DMS 273 (cell line): ENCODE measurements at regions not wholly inside any gene's neighbourhood (a gene's known extent, or its start where the extent isn't known, plus 50 kb on each side); places are given as distances from the start of the nearest gene placed in this dataset.
"Not testable (repeated sequence)": the region's sequence is repeated elsewhere in the genome, so short reads cannot be mapped to it uniquely, and the experiment has no call there.

Experiments
- DNase-seq: peaks from one replicate; lab custom pipeline; 2025; ENCODE audit not compliant: unreplicated experiment; lab: John Stamatoyannopoulos, UW

GRCh38 chr3:1456781-1457311 is 364.0 kb downstream of the CNTN6 start:
- no peak for DNase-seq

- no peak for DNase-seq
These were observed 369.5 kb downstream of the CNTN6 start for GRCh38 chr3:1462371-1462770.

GRCh38 chr3:1462856-1463450 is 370.1 kb downstream of the CNTN6 start:
- no peak for DNase-seq

GRCh38 chr3:1465091-1465490 is 372.3 kb downstream of the CNTN6 start:
- not testable (repeated sequence) for DNase-seq

- no peak for DNase-seq
These were observed 375.3 kb downstream of the CNTN6 start for GRCh38 chr3:1468145-1468544.

- no peak for DNase-seq
These were observed 376.4 kb downstream of the CNTN6 start for GRCh38 chr3:1469248-1469647.

GRCh38 chr3:1469687-1470086 is 376.9 kb downstream of the CNTN6 start:
- no peak for DNase-seq

GRCh38 chr3:1477669-1478068 is 384.8 kb downstream of the CNTN6 start:
- no peak for DNase-seq

- no peak for DNase-seq
These were observed 402.6 kb downstream of the CNTN6 start for GRCh38 chr3:1495466-1495865.

GRCh38 chr3:1499694-1500093 is 406.9 kb downstream of the CNTN6 start:
- no peak for DNase-seq

- DNase-seq = no peak
These were observed 408.7 kb downstream of the CNTN6 start for GRCh38 chr3:1501406-1502115.

GRCh38 chr3:1506090-1506489 is 413.3 kb downstream of the CNTN6 start:
- no peak for DNase-seq

- no peak for DNase-seq
These were observed 420.8 kb downstream of the CNTN6 start for GRCh38 chr3:1513662-1514061.

- no peak for DNase-seq
These were observed 423.1 kb downstream of the CNTN6 start for GRCh38 chr3:1515882-1516281.

- DNase-seq = no peak
These were observed 435.0 kb downstream of the CNTN6 start for GRCh38 chr3:1527786-1528185.

- DNase-seq = no peak
These were observed 435.8 kb downstream of the CNTN6 start for GRCh38 chr3:1528621-1529020.

GRCh38 chr3:1529676-1530075 is 436.9 kb downstream of the CNTN6 start:
- no peak for DNase-seq

GRCh38 chr3:1531981-1532380 is 439.2 kb downstream of the CNTN6 start:
- DNase-seq = no peak

- DNase-seq = no peak
These were observed 440.2 kb downstream of the CNTN6 start for GRCh38 chr3:1532935-1533606.

GRCh38 chr3:1533763-1534162 is 440.9 kb downstream of the CNTN6 start:
- no peak for DNase-seq

GRCh38 chr3:1534252-1534651 is 441.4 kb downstream of the CNTN6 start:
- DNase-seq = no peak

- no peak for DNase-seq
These were observed 442.5 kb downstream of the CNTN6 start for GRCh38 chr3:1535361-1535760.
